EL (cell line): ENCODE measurements at regions not wholly inside any gene's neighbourhood (a gene's known extent, or its start where the extent isn't known, plus 50 kb on each side); places are given as distances from the start of the nearest gene placed in this dataset.

Source experiments
- DNase-seq: peaks from one replicate; pipeline ENCODE4 v3.0.0-alpha.2; 2016

DNA sequence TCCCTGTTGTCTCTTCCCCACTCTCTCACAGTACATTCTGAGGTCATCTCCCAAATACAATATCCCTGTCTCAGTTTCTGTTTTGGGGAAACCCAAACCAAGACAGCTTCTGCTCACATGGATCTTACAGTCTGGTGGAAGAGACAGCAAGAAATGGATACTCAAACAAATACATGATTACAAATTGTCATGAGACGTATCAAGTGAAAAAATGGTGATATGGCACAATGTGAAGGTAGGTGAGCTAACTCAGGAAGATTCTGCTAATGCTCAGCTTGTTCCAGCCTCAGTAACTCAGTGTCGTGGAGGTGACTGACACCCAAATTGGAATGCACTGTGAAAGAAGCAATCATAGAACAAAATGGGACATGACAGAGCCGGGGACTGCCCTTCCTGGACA is 68.3 kb downstream of the CHST1 start:
- no peak for DNase-seq

- DNase-seq, result no peak
These were observed 68.9 kb downstream of the CHST1 start for GRCh38 chr11:45596571-45596970.

- DNase-seq, result no peak
These were observed 71.4 kb downstream of the CHST1 start for GRCh38 chr11:45593992-45594391.

- no peak for DNase-seq
These were observed 72.8 kb downstream of the CHST1 start for GRCh38 chr11:45592636-45593035.

GRCh38 chr11:45590743-45591142 is 74.7 kb downstream of the CHST1 start:
- peak; percentile 13 for DNase-seq

GRCh38 chr11:45585205-45585604 is 80.2 kb downstream of the CHST1 start:
- DNase-seq, result no peak

GRCh38 chr11:45583981-45584566 is 81.3 kb downstream of the CHST1 start:
- no peak for DNase-seq

DNA sequence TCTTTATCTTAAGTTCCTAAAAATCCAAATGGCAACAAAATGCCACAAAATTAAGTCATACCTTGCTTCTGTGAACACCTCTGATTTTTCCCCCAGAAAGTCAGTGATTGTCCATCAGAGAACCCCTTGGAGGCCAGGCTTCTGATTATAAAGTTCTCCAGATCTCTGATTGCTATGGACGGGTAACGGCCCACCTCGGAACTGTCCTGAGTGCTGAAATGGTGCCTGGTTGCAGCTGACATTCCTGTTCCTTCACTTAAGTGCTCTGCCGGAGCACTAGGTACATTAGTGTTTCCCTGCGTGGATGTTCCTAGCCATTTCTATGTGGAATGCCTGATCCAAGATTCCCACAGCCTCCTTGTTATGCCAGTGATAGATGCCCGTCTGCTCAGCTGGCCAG is 85.0 kb downstream of the CHST1 start:
- DNase-seq, result peak; percentile 14

GRCh38 chr11:45578316-45578715 is 87.1 kb downstream of the CHST1 start:
- DNase-seq, result no peak

DNA sequence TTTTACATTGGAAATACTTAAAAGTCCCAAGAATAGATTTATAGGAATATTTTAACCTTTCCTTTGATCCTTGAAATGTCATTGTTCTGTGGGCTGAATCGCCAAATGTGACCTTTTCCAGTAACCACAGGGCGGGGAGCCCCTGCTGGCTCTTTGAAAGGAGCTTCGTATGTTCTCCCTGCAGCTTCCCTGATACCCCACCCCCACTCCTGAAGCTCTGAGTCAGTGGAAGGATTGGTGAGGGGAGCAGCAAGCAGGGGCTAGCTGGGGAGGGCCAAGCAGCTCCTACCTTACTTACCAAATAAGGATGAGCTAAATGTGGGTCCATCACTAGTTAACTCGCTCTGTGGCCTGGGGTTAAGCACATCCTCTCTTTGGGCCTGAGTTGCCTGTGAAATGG is 87.7 kb downstream of the CHST1 start:
- DNase-seq, result no peak

- DNase-seq, result no peak
These were observed 88.8 kb downstream of the CHST1 start for GRCh38 chr11:45576461-45577215.

GRCh38 chr11:45573728-45574127 is 91.7 kb downstream of the CHST1 start:
- no peak for DNase-seq

- DNase-seq, result no peak
These were observed 92.9 kb downstream of the CHST1 start for GRCh38 chr11:45572354-45573123.

DNA sequence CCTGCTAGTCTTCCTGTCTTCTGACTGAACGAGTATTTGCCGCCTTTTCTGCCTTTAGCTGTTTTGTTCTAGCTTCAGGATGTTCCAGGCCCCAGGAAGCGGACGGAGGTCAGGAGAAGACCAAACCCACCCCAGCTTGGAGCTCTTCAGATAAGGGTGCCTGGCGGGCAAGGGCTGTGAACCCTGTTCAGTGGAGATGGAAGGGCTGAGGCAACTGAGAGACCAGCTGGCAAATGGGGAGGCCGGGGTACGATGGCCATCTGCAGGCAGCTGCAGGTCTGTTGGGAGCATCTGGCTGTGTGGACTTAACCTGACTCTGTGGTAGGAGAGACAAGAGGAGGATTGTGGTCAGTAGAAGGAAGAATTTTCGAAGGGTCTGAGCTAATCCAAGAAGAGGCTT is 95.6 kb downstream of the CHST1 start:
- DNase-seq, result no peak

DNA sequence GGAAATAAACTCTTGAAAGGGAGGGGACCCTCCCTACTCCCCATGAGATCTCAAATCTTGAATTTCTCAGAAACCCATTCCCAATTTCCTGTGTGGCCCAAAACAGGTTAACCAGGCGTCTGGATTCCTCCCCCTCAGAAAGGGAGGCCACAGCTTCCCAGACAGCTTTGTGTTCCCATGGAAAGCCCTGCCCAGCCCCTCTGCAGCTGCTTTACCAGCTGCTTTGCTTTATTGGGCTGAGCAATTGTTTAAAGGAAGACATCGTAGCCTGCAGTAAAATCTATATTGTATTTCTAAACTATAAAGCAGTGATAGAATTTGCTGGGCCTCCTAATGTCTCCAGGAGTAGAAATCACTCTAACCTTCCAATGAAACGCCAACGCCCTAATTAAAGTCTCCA is 97.4 kb downstream of the CHST1 start:
- no peak for DNase-seq

DNA sequence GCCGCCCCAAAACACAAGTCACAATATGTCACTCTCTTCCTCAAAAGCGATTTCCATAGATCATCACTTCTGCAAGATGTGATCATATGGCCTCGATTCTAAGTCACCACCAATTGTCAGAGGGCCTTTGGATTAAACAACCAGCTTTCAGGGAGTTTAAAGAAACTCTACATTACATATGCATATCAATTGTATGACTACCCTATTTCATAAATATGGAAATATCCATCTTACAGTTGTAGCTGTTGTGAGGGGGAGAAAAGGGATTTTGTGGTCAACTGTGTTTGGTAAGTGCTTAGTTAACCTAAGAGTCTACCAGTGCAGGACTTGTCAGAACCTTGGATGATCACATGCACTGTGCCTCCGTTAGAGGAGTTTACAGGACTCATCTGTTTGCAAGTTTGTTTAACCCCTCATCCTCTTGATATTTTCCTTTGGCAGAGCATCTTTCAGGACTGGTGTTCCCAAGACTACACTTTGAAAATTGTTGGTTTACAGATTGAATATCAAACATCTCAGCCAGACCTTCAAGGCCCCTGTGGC is 99.9 kb downstream of the CHST1 start:
- DNase-seq, result no peak

GRCh38 chr11:45563810-45564209 is 101.6 kb downstream of the CHST1 start:
- DNase-seq, result no peak

DNA sequence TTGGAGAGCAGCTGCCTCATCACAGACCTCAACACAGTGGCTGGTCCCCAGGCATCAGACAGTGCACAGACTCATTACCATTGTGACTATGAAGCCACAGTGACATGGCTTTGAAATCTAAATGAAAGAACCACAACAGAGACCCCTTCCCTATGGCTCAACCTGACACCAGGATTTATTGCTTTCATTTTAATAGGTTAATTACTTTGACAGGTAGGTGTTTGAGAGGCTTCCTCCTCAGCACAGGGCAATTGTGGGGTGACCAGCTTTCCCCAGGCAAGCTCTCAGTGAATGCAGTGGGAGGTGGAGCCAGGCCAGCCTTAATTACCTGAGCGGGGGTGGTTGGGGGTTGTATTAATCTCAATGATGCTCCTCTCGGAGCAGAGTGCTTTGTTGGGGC is 102.3 kb downstream of the CHST1 start:
- DNase-seq, result no peak

- no peak for DNase-seq
These were observed 104.5 kb downstream of the CHST1 start for GRCh38 chr11:45560913-45561281.

- DNase-seq, result no peak
These were observed 105.1 kb downstream of the CHST1 start for GRCh38 chr11:45560155-45560912.

GRCh38 chr11:45556851-45557707 is 108.3 kb downstream of the CHST1 start:
- DNase-seq, result peak; percentile 40
